HepG2 (cell line): ENCODE measurements at regions not wholly inside any gene's neighbourhood (a gene's known extent, or its start where the extent isn't known, plus 50 kb on each side); places are given as distances from the start of the nearest gene placed in this dataset.

Experiments
- ATAC-seq: fragments of 200-7000 bp; cut with Tn5 transposase; 3 replicates; pipeline ENCODE4 v1.9.1; 2020; ENCODE audit warnings: mild to moderate bottlenecking, moderate library complexity
- BruUV-seq: library from RNA; stranded (reverse); fragments of 400-500 nt; replicated peaks from 2 replicates; lab custom pipeline; 2021; lab: Mats Ljungman, UMichigan
- CTCF ChIA-PET: fragments of 300-600 bp; formaldehyde crosslinking; extraction: SDS; loops from one replicate; lab custom pipeline; 2021; ENCODE audit warnings: low total read pairs, inconsistent platforms, low intra/inter-chr PET ratio; lab: Yijun Ruan, JAX
- POLR2A ChIA-PET: fragments of 350-600 bp; sonication (Branson Sonifier 250); formaldehyde crosslinking; loops from one replicate; lab custom pipeline; 2020; ENCODE audit warnings: antibody characterized with exemption, inconsistent platforms; lab: Yijun Ruan, JAX
- DNase-seq: peaks from one replicate; pipeline ENCODE4 v3.0.0-alpha.2; 2015; ENCODE audit warnings: low spot score
- FAIRE-seq: peaks from 3 replicates; lab custom pipeline; 2011; peaks lifted over from hg19 to GRCh38; lab: Jason Lieb, UNC
- H2AFZ ChIP-seq: one replicate; pipeline ENCODE4 v1.6.1; 2011; ENCODE audit warnings: low read length, inconsistent platforms
- H3K27ac ChIP-seq: fragments of 300-600 bp; 3 replicates; pipeline ENCODE4 v1.8.0; 2011; ENCODE audit warnings: mixed run types, mild to moderate bottlenecking, mixed read lengths, low read length, inconsistent platforms; ENCODE audit not compliant: insufficient read depth; ENCODE audit errors: extremely low read length
- H3K27me3 ChIP-seq, 2 experiments: fragments of 200-600 bp in 1 of 2; 2 replicates in 1 of 2; 3 replicates in 1 of 2; pipeline versions ENCODE4 v1.6.0 to v1.8.0; 2011; ENCODE audit warnings: low read length in 2 of 2, mild to moderate bottlenecking in 2 of 2, moderate library complexity in 2 of 2, inconsistent platforms in 1 of 2; ENCODE audit not compliant: insufficient read depth in 2 of 2, control insufficient read depth in 1 of 2
- H3K36me3 ChIP-seq, 2 experiments: fragments of 200-600 bp in 1 of 2; replicated peaks in 1 of 2; 2 replicates in 1 of 2; 3 replicates in 1 of 2; pipeline versions ENCODE4 v1.5.1 to v1.8.0; 2011; ENCODE audit warnings: low read length in 2 of 2, inconsistent platforms in 1 of 2; ENCODE audit not compliant: insufficient read depth in 2 of 2, control insufficient read depth in 1 of 2
- H3K4me1 ChIP-seq: 2 replicates; pipeline ENCODE4 v1.5.1; 2012; ENCODE audit warnings: low read length, inconsistent platforms; ENCODE audit not compliant: insufficient read depth
- H3K4me2 ChIP-seq: 2 replicates; pipeline ENCODE4 v1.6.0; 2011; ENCODE audit warnings: low read depth, low read length, inconsistent platforms
- H3K4me3 ChIP-seq, 3 experiments: fragments of 200-600 bp in 1 of 3; sonication (generic), shearing (Covaris generic) in 1 of 3; replicated peaks in 1 of 3; 2 replicates each; pipeline ENCODE4 v1.5.1; 2011 to 2016; ENCODE audit warnings: low read length in 3 of 3, inconsistent platforms in 2 of 3, low read depth in 2 of 3, mild to moderate bottlenecking in 2 of 3, control low read depth in 1 of 3, mixed read lengths in 1 of 3; ENCODE audit not compliant: insufficient read depth in 1 of 3
- H3K79me2 ChIP-seq: one replicate; pipeline ENCODE4 v1.6.1; 2011; ENCODE audit warnings: low read length, inconsistent platforms; ENCODE audit not compliant: insufficient read depth
- H3K9ac ChIP-seq: 2 replicates; pipeline ENCODE4 v1.6.0; 2011; ENCODE audit warnings: mild to moderate bottlenecking, low read depth, low read length, inconsistent platforms; ENCODE audit not compliant: insufficient read depth
- H3K9me3 ChIP-seq: 2 replicates; pipeline ENCODE4 v1.5.1; 2012; ENCODE audit warnings: mild to moderate bottlenecking, low read length
- H4K20me1 ChIP-seq: 2 replicates; pipeline ENCODE4 v1.6.0; 2011; ENCODE audit warnings: inconsistent platforms, mild to moderate bottlenecking, low read length, moderate library complexity; ENCODE audit not compliant: insufficient read depth
- CBFB ChIP-seq: sonication (generic); formaldehyde crosslinking; IDR thresholded peaks from 2 replicates; pipeline ENCODE4 v1.4.0; 2020; ENCODE audit warnings: missing genetic modification reagents
- HES4 ChIP-seq: sonication (generic); formaldehyde crosslinking; IDR thresholded peaks from 2 replicates; pipeline ENCODE4 v1.9.0; 2021; ENCODE audit warnings: mild to moderate bottlenecking, missing genetic modification reagents, borderline replicate concordance
- HOXD1 ChIP-seq: sonication (generic); formaldehyde crosslinking; IDR thresholded peaks from 2 replicates; pipeline ENCODE4 v1.5.0; 2020; ENCODE audit warnings: missing genetic modification reagents
- MBNL3 ChIP-seq: fragments of 250-450 bp; sonication (Bioruptor Pico); conservative IDR thresholded peaks from 2 replicates; pipeline ENCODE4 v1.8.0; 2022; ENCODE audit warnings: mild to moderate bottlenecking, inconsistent platforms
- SMAD9 ChIP-seq: sonication (generic); formaldehyde crosslinking; IDR thresholded peaks from 2 replicates; pipeline ENCODE4 v1.5.1; 2020; ENCODE audit warnings: mild to moderate bottlenecking, missing genetic modification reagents
- TAF1 ChIP-seq: sonication (generic); formaldehyde crosslinking; IDR thresholded peaks from 2 replicates; pipeline ENCODE4 v1.4.0; 2020; ENCODE audit warnings: missing genetic modification reagents
- ZBTB7B ChIP-seq: sonication (generic); formaldehyde crosslinking; IDR thresholded peaks from 2 replicates; pipeline ENCODE4 v1.4.0; 2020; ENCODE audit warnings: missing genetic modification reagents
- ZFY ChIP-seq: sonication (generic); formaldehyde crosslinking; IDR thresholded peaks from 2 replicates; pipeline ENCODE4 v1.4.0; 2020; ENCODE audit warnings: missing genetic modification reagents
- ZNF136 ChIP-seq: sonication (generic); formaldehyde crosslinking; IDR thresholded peaks from 2 replicates; pipeline ENCODE4 v1.8.1; 2022; ENCODE audit warnings: low read depth, mild to moderate bottlenecking, moderate library complexity, missing genetic modification reagents
- ZNF207 ChIP-seq: fragments of 450-650 bp; IDR thresholded peaks from 2 replicates; pipeline ENCODE4 v1.6.1; 2016; ENCODE audit warnings: antibody characterized with exemption, borderline replicate concordance
- ZNF34 ChIP-seq: sonication (generic); formaldehyde crosslinking; IDR thresholded peaks from 2 replicates; pipeline ENCODE4 v1.4.0; 2020; ENCODE audit warnings: mild to moderate bottlenecking, missing genetic modification reagents, borderline replicate concordance
- ZNF570 ChIP-seq: sonication (generic); formaldehyde crosslinking; IDR thresholded peaks from 2 replicates; pipeline ENCODE4 v1.4.0; 2020; ENCODE audit warnings: mild to moderate bottlenecking, missing genetic modification reagents, borderline replicate concordance
- ZNF883 ChIP-seq: sonication (generic); formaldehyde crosslinking; IDR thresholded peaks from 2 replicates; pipeline ENCODE4 v1.5.1; 2020; ENCODE audit warnings: mild to moderate bottlenecking, missing genetic modification reagents; ENCODE audit errors: not compliant biosample characterization
- WGBS: methylation state at CpG from one replicate; pipeline ENCODE4 v1.1.6; 2017; ENCODE audit warnings: low lambda C conversion rate; 5-methylcytosine and 5-hydroxymethylcytosine counted together
- in situ Hi-C: cut with HindIII; loops from 2 replicates; pipeline ENCODE4 v1.10.0; 2017; ENCODE audit warnings: low pct_unique_long_range_greater_than_20kb; ENCODE audit not compliant: extremely low pct_ligation_motif_present
- intact Hi-C: fragments of 100-400 bp; cut with micrococcal nuclease; formaldehyde crosslinking; loops from one replicate; pipeline ENCODE4 v1.10.0; 2022; ENCODE audit not compliant: unreplicated experiment
- TF ChIP-seq, protein P1 (sequence below): IDR thresholded peaks from 2 replicates; pipeline ENCODE4 v1.6.1; 2012; ENCODE audit warnings: low read depth, low read length, improper control_type of control experiment
- TF ChIP-seq, protein P2 (sequence below): sonication (generic); formaldehyde crosslinking; IDR thresholded peaks from 2 replicates; pipeline ENCODE4 v1.8.1; 2022; ENCODE audit warnings: low read depth, mild to moderate bottlenecking, missing genetic modification reagents

DNA sequence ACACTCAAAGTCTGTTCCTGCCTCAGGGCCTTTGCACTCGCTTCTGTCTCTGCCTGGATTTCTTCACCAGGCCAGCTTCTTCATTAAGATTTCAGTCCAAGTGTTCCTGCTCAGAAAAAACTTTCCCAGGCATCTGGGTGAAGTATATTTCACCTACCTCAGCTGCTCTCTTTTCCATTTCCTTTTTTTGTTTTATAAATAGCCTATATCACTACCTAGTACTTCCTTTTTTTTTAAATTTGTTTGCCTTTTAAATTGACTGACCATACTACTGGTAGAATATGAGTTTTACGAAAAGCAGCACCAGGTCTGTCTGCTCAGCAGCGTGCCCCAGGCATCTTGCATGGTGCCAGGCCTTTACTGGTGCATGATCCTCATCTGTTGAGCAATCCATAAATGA lies 1064.4 kb downstream of the UQCRFS1 start:
- H3K27me3 ChIP-seq: no peaks in the 10 kb centered on the region; a peak in 1 of 5 replicates
- TF ChIP-seq HES4 (CRISPR knock-in tag) (no peak), HOXD1 (no peak), ZNF34 (no peak), SMAD9 (CRISPR knock-in tag) (no peak), CBFB (CRISPR knock-in tag) (no peak), ZNF136 (CRISPR knock-in tag) (no peak), ZBTB7B (CRISPR knock-in tag) (no peak), TAF1 (CRISPR knock-in tag) (no peak), ZNF883 (CRISPR knock-in tag) (no peak), ZNF207 (no peak), MBNL3 (CRISPR knock-in tag) (no peak), ZNF570 (CRISPR knock-in tag) (no peak), ZFY (CRISPR knock-in tag) (no peak)
- TF ChIP-seq, protein P1, sequence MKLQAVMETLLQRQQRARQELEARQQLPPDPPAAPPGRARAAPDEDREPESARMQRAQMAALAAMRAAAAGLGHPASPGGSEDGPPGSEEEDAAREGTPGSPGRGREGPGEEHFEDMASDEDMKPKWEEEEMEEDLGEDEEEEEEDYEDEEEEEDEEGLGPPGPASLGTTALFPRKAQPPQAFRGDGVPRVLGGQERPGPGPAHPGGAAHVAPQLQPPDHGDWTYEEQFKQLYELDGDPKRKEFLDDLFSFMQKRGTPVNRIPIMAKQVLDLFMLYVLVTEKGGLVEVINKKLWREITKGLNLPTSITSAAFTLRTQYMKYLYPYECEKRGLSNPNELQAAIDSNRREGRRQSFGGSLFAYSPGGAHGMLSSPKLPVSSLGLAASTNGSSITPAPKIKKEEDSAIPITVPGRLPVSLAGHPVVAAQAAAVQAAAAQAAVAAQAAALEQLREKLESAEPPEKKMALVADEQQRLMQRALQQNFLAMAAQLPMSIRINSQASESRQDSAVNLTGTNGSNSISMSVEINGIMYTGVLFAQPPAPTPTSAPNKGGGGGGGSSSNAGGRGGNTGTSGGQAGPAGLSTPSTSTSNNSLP: no peak
- TF ChIP-seq, protein P2, sequence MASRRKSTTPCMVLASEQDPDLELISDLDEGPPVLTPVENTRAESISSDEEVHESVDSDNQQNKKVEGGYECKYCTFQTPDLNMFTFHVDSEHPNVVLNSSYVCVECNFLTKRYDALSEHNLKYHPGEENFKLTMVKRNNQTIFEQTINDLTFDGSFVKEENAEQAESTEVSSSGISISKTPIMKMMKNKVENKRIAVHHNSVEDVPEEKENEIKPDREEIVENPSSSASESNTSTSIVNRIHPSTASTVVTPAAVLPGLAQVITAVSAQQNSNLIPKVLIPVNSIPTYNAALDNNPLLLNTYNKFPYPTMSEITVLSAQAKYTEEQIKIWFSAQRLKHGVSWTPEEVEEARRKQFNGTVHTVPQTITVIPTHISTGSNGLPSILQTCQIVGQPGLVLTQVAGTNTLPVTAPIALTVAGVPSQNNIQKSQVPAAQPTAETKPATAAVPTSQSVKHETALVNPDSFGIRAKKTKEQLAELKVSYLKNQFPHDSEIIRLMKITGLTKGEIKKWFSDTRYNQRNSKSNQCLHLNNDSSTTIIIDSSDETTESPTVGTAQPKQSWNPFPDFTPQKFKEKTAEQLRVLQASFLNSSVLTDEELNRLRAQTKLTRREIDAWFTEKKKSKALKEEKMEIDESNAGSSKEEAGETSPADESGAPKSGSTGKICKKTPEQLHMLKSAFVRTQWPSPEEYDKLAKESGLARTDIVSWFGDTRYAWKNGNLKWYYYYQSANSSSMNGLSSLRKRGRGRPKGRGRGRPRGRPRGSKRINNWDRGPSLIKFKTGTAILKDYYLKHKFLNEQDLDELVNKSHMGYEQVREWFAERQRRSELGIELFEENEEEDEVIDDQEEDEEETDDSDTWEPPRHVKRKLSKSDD (CRISPR knock-in tag): no peak
- TF ChIP-seq, all 625 proteins: peak for 0
- POLR2A ChIA-PET: no interaction called here
- Histone ChIP-seq H4K20me1 (no peaks in the 10 kb centered on the region), H3K9ac (no peak overlapping the region), H3K4me1 (no peaks in the 10 kb centered on the region), H2AFZ (no peak overlapping the region), H3K27ac (no peak overlapping the region), H3K79me2 (no peaks in the 10 kb centered on the region), H3K4me3 (no peak overlapping the region), H3K36me3 (no peaks in the 10 kb centered on the region), H3K9me3 (peaks cover 94% of the 10 kb centered on the region), H3K4me2 (no peak overlapping the region)
- CTCF ChIA-PET: no interaction called here
- in situ Hi-C loops: no loop called here
- no peak for FAIRE-seq
- WGBS: 4% methylated on average over 3 of the region's 3 CpGs
- intact Hi-C loops: no loop called here
- no peak for ATAC-seq
- BruUV-seq: no TSS peak
- DNase-seq: no peak
